Vagina (tissue), 2 donors: ENCODE measurements at regions not wholly inside any gene's neighbourhood (a gene's known extent, or its start where the extent isn't known, plus 50 kb on each side); places are given as distances from the start of the nearest gene placed in this dataset.

ENCODE experiments used
- POLR2A ChIP-seq, 2 donors: fragments of 450-650 bp; IDR thresholded peaks; one replicate each; pipeline ENCODE4 v1.6.1; 2017; ENCODE audit warnings: antibody characterized with exemption in 2 of 2, mild to moderate bottlenecking in 2 of 2, moderate library complexity in 2 of 2
- POLR2AphosphoS5 ChIP-seq, 2 donors: sonication (generic); formaldehyde crosslinking; IDR thresholded peaks; one replicate each; pipeline ENCODE4 v1.9.0; 2017; ENCODE audit warnings: antibody characterized with exemption in 2 of 2, mild to moderate bottlenecking in 2 of 2, low read depth in 1 of 2; ENCODE audit not compliant: insufficient read depth in 1 of 2
- TF ChIP-seq, protein P1 (sequence below), 3 experiments: fragments of 450-650 bp in 2 of 3; fragments of 200-600 bp in 1 of 3; sonication (generic) in 1 of 3; IDR thresholded peaks; one replicate each; pipeline ENCODE4 v1.5.1; 2017 to 2019; ENCODE audit warnings: antibody characterized with exemption in 3 of 3, mild to moderate bottlenecking in 2 of 3, moderate library complexity in 2 of 3

DNA sequence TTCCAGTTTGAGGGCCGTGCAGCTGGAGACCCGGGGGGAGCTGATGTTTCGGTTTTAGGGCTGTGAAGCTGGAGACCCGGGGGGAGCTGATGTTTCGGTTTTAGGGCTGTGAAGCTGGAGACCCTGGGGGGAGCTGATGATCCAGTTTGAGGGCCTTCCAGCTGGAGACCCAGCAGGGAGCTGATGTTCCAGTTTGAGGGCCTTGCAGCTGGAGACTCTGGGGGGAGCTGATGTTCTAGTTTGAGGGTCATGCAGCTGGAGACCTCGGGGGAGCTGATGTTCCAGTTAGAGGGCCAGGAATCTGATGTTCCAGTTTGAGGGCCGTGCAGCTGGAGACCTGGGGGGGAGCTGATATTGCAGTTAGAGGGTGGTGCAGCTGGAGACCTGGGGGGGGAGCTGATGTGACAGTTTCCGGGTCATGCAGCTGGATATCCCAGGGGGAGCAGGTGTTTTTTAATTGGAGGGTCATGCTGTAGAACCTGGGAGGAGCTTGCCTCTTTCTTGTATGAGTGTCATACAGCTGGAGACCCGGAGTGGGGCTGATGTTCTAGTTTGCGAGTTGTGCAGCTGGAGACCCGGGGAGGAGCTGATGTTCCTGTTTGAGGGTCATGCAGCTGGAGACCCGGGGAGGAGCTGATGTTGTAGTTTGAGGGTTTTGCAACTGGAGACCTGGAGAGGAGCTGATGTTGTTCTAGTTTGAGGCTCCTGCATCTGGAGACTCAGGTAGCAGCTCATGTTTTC is 153.2 kb downstream of the RTP5 start:
- TF ChIP-seq, protein P1, sequence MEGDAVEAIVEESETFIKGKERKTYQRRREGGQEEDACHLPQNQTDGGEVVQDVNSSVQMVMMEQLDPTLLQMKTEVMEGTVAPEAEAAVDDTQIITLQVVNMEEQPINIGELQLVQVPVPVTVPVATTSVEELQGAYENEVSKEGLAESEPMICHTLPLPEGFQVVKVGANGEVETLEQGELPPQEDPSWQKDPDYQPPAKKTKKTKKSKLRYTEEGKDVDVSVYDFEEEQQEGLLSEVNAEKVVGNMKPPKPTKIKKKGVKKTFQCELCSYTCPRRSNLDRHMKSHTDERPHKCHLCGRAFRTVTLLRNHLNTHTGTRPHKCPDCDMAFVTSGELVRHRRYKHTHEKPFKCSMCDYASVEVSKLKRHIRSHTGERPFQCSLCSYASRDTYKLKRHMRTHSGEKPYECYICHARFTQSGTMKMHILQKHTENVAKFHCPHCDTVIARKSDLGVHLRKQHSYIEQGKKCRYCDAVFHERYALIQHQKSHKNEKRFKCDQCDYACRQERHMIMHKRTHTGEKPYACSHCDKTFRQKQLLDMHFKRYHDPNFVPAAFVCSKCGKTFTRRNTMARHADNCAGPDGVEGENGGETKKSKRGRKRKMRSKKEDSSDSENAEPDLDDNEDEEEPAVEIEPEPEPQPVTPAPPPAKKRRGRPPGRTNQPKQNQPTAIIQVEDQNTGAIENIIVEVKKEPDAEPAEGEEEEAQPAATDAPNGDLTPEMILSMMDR (IDR thresholded peaks at IDR 0.05), result no peak
- TF ChIP-seq POLR2A (IDR thresholded peaks at IDR 0.05) (no peak), POLR2AphosphoS5 (IDR thresholded peaks at IDR 0.05; ENCODE audit: insufficient read depth in 1 of 2, low read depth in 1 of 2) (no peak)
